M059J (cell line): ENCODE measurements at regions not wholly inside any gene's neighbourhood (a gene's known extent, or its start where the extent isn't known, plus 50 kb on each side); places are given as distances from the start of the nearest gene placed in this dataset.
"Not testable (repeated sequence)": the region's sequence is repeated elsewhere in the genome, so short reads cannot be mapped to it uniquely, and the experiment has no call there.

Experiments used
- DNase-seq: peaks from one replicate; pipeline ENCODE4 v3.0.0-alpha.2; 2012; ENCODE audit warnings: low read depth

- DNase-seq, result no peak
These were observed 225.9 kb upstream of the GYPA start for GRCh38 chr4:144366425-144366824.

- DNase-seq, result no peak
These were observed 231.0 kb upstream of the GYPA start for GRCh38 chr4:144371485-144371884.

- no peak for DNase-seq
These were observed 233.5 kb upstream of the GYPA start for GRCh38 chr4:144374065-144374464.

- no peak for DNase-seq
These were observed 236.3 kb upstream of the GYPA start for GRCh38 chr4:144376866-144377265.

GRCh38 chr4:144384408-144384807, 243.9 kb upstream of the GYPA start:
- no peak for DNase-seq

GRCh38 chr4:144399927-144400326, 246.0 kb upstream of the HHIP start:
- peak; percentile 84 for DNase-seq

GRCh38 chr4:144402176-144402575, 243.8 kb upstream of the HHIP start:
- DNase-seq, result no peak

- no peak for DNase-seq
These were observed 243.0 kb upstream of the HHIP start for GRCh38 chr4:144402999-144403398.

- DNase-seq, result no peak
These were observed 242.1 kb upstream of the HHIP start for GRCh38 chr4:144403893-144404292.

- no peak for DNase-seq
These were observed 236.4 kb upstream of the HHIP start for GRCh38 chr4:144409525-144409924.

- DNase-seq, result no peak
These were observed 235.6 kb upstream of the HHIP start for GRCh38 chr4:144410230-144410783.

GRCh38 chr4:144411119-144411518, 234.8 kb upstream of the HHIP start:
- no peak for DNase-seq

GRCh38 chr4:144411700-144412099, 234.3 kb upstream of the HHIP start:
- no peak for DNase-seq

GRCh38 chr4:144421056-144421455, 224.9 kb upstream of the HHIP start:
- DNase-seq, result no peak

- DNase-seq, result no peak
These were observed 224.0 kb upstream of the HHIP start for GRCh38 chr4:144421839-144422565.

- no peak for DNase-seq
These were observed 222.0 kb upstream of the HHIP start for GRCh38 chr4:144423930-144424329.

GRCh38 chr4:144426023-144426422, 219.9 kb upstream of the HHIP start:
- DNase-seq, result not testable (repeated sequence)

- DNase-seq, result no peak
These were observed 203.2 kb upstream of the HHIP start for GRCh38 chr4:144442713-144443112.

GRCh38 chr4:144449611-144450010, 196.3 kb upstream of the HHIP start:
- DNase-seq, result peak; percentile 3

- no peak for DNase-seq
These were observed 195.4 kb upstream of the HHIP start for GRCh38 chr4:144450526-144450925.

GRCh38 chr4:144451766-144452450, 194.0 kb upstream of the HHIP start:
- no peak for DNase-seq

GRCh38 chr4:144456196-144456595, 189.8 kb upstream of the HHIP start:
- DNase-seq, result no peak

- DNase-seq, result no peak
These were observed 184.1 kb upstream of the HHIP start for GRCh38 chr4:144461906-144462305.
